GM12878 (cell line): ENCODE measurements at regions not wholly inside any gene's neighbourhood (a gene's known extent, or its start where the extent isn't known, plus 50 kb on each side); places are given as distances from the start of the nearest gene placed in this dataset.

ENCODE experiments used
- ATAC-seq: fragments of 200-7000 bp; cut with Tn5 transposase; 3 replicates; pipeline ENCODE4 v1.9.1; 2020; ENCODE audit warnings: mild to moderate bottlenecking, moderate library complexity
- BruUV-seq: library from RNA; stranded (reverse); fragments of 400-500 nt; replicated peaks from 2 replicates; lab custom pipeline; 2021; lab: Mats Ljungman, UMichigan
- CTCF ChIA-PET: fragments of 300-600 bp; sonication (Branson Sonifier 250); formaldehyde crosslinking; extraction: SDS; loops from one replicate; lab custom pipeline; 2021; ENCODE audit warnings: inconsistent platforms; lab: Yijun Ruan, JAX
- POLR2A ChIA-PET: fragments of 350-600 bp; formaldehyde crosslinking; extraction: SDS; loops from one replicate; lab custom pipeline; 2021; ENCODE audit warnings: inconsistent platforms; lab: Charles Lee
- RAD21 ChIA-PET: fragments of 300-600 bp; sonication (Branson Sonifier 250); formaldehyde crosslinking; loops from one replicate; lab custom pipeline; 2023; ENCODE audit warnings: antibody characterized with exemption; ENCODE audit not compliant: unreplicated experiment; lab: Charles Lee
- SMC1A ChIA-PET: fragments of 300-600 bp; sonication (Branson Sonifier 250); formaldehyde crosslinking; loops from one replicate; lab custom pipeline; 2023; ENCODE audit not compliant: unreplicated experiment, uncharacterized antibody; lab: Charles Lee
- DNase-seq: peaks from one replicate; pipeline ENCODE4 v3.0.0-alpha.2; 2011; ENCODE audit warnings: low read depth, low spot score
- FAIRE-seq: peaks from 3 replicates; lab custom pipeline; 2011; peaks lifted over from hg19 to GRCh38; lab: Jason Lieb, UNC
- H2AFZ ChIP-seq: 2 replicates; pipeline ENCODE4 v1.6.0; 2011; ENCODE audit warnings: low read depth, low read length, control low read depth; ENCODE audit not compliant: control insufficient read depth
- H3K27ac ChIP-seq: 2 replicates; pipeline ENCODE4 v1.5.1; 2011; ENCODE audit warnings: control low read depth; ENCODE audit not compliant: control insufficient read depth, insufficient read depth
- H3K27me3 ChIP-seq, 2 experiments: replicated peaks in 1 of 2; 2 replicates each; pipeline versions ENCODE4 v1.6.0 to v1.6.1; 2011; ENCODE audit warnings: low read length in 1 of 2; ENCODE audit not compliant: control insufficient read depth in 2 of 2, insufficient read depth in 2 of 2
- H3K36me3 ChIP-seq, 2 experiments: 2 replicates each; pipeline ENCODE4 v1.5.1; 2011; ENCODE audit warnings: low read length in 1 of 2; ENCODE audit not compliant: control insufficient read depth in 2 of 2, insufficient read depth in 2 of 2
- H3K4me1 ChIP-seq: 2 replicates; pipeline ENCODE4 v1.6.1; 2011; ENCODE audit warnings: mild to moderate bottlenecking, low read length, moderate library complexity, mixed read lengths; ENCODE audit not compliant: control insufficient read depth, insufficient read depth
- H3K4me2 ChIP-seq: 2 replicates; pipeline ENCODE4 v1.6.0; 2011; ENCODE audit warnings: control low read depth; ENCODE audit not compliant: control insufficient read depth, insufficient read depth
- H3K4me3 ChIP-seq: fragments of 200-600 bp; sonication (generic); 2 replicates; pipeline ENCODE4 v1.5.1; 2016
- H3K79me2 ChIP-seq: 2 replicates; pipeline ENCODE4 v1.6.0; 2011; ENCODE audit warnings: low read length; ENCODE audit not compliant: control insufficient read depth, insufficient read depth
- H3K9ac ChIP-seq: 2 replicates; pipeline ENCODE4 v1.8.0; 2011; ENCODE audit warnings: low read length, control low read depth, mixed read lengths; ENCODE audit not compliant: control insufficient read depth, insufficient read depth
- H3K9me3 ChIP-seq: replicated peaks from 3 replicates; pipeline ENCODE4 v1.5.1; 2011; ENCODE audit warnings: mild to moderate bottlenecking, low read length; ENCODE audit not compliant: control insufficient read depth, insufficient read depth
- H4K20me1 ChIP-seq: 2 replicates; pipeline ENCODE4 v1.6.0; 2011; ENCODE audit not compliant: control insufficient read depth, insufficient read depth
- BCL3 ChIP-seq: IDR thresholded peaks from 2 replicates; pipeline ENCODE4 v1.6.1; 2011; ENCODE audit warnings: borderline replicate concordance, low read depth, mild to moderate bottlenecking, moderate library complexity, low read length; ENCODE audit not compliant: insufficient read depth, poor library complexity, severe bottlenecking
- BCLAF1 ChIP-seq: fragments of 450-650 bp; IDR thresholded peaks from 2 replicates; pipeline ENCODE4 v1.6.1; 2017; ENCODE audit warnings: antibody characterized with exemption, mild to moderate bottlenecking, moderate library complexity
- CBFB ChIP-seq: IDR thresholded peaks from 2 replicates; pipeline ENCODE4 v1.6.1; 2016; ENCODE audit warnings: antibody characterized with exemption, low read depth
- CHD1 ChIP-seq: IDR thresholded peaks from 2 replicates; pipeline ENCODE4 v1.6.1; 2012; ENCODE audit warnings: low read depth, low read length, improper control_type of control experiment
- ELK1 ChIP-seq: IDR thresholded peaks from 2 replicates; pipeline ENCODE4 v1.6.1; 2012; ENCODE audit warnings: low read depth, low read length, improper control_type of control experiment
- GABPA ChIP-seq: IDR thresholded peaks from 2 replicates; pipeline ENCODE4 v1.6.1; 2014; ENCODE audit warnings: antibody characterized with exemption, low read depth, mild to moderate bottlenecking, inconsistent platforms
- JUNB ChIP-seq: IDR thresholded peaks from 2 replicates; pipeline ENCODE4 v1.6.1; 2016; ENCODE audit warnings: antibody characterized with exemption, mild to moderate bottlenecking
- NFXL1 ChIP-seq: fragments of 450-650 bp; IDR thresholded peaks from 2 replicates; pipeline ENCODE4 v1.6.1; 2017; ENCODE audit warnings: antibody characterized with exemption, mild to moderate bottlenecking, borderline replicate concordance
- POLR2AphosphoS2 ChIP-seq: IDR thresholded peaks from 2 replicates; pipeline ENCODE4 v1.6.1; 2011; ENCODE audit warnings: low read depth, mild to moderate bottlenecking, low read length, improper control_type of control experiment, moderate library complexity
- RAD51 ChIP-seq: fragments of 450-650 bp; IDR thresholded peaks from 2 replicates; pipeline ENCODE4 v1.6.1; 2016; ENCODE audit warnings: moderate library complexity, mild to moderate bottlenecking, inconsistent platforms
- RB1 ChIP-seq: fragments of 450-650 bp; formaldehyde crosslinking; IDR thresholded peaks from 2 replicates; pipeline ENCODE4 v1.6.1; 2017; ENCODE audit warnings: mild to moderate bottlenecking, borderline replicate concordance
- TAF1 ChIP-seq: IDR thresholded peaks from 2 replicates; pipeline ENCODE4 v1.6.1; 2011; ENCODE audit warnings: mild to moderate bottlenecking, low read depth, low read length, borderline replicate concordance
- TCF12 ChIP-seq: IDR thresholded peaks from 2 replicates; pipeline ENCODE4 v1.6.1; 2011; ENCODE audit warnings: low read depth, mild to moderate bottlenecking, low read length
- in situ Hi-C: fragments of 300-500 bp; cut with MboI; formaldehyde crosslinking; loops from 9 replicates; pipeline ENCODE4 v1.14.3; 2018; ENCODE audit warnings: mixed read lengths
- intact Hi-C: fragments of 100-400 bp; cut with micrococcal nuclease; formaldehyde crosslinking; loops from one replicate; pipeline ENCODE4 v1.14.2; 2022; ENCODE audit not compliant: unreplicated experiment

GRCh38 chr14:85254711-85255110 is 275.2 kb upstream of the FLRT2 start (continued):
- no peak for TF ChIP-seq POLR2AphosphoS2
- TF ChIP-seq ELK1 = no peak
- no peak for TF ChIP-seq JUNB
- no peak for TF ChIP-seq TAF1
- TF ChIP-seq CBFB = no peak

- TF ChIP-seq BCL3 = no peak
- no peak for TF ChIP-seq CHD1
- TF ChIP-seq GABPA = no peak
- TF ChIP-seq RB1 = no peak
- no peak for TF ChIP-seq TCF12
- TF ChIP-seq NFXL1 = no peak
- TF ChIP-seq RAD51 = no peak
- TF ChIP-seq BCLAF1 = no peak
- intact Hi-C loops (no loop called here), in situ Hi-C loops (no loop called here)
- H3K27me3 ChIP-seq = no peaks in the 10 kb centered on the region
- ChIA-PET SMC1A (no interaction called here), POLR2A (no interaction called here), RAD21 (no interaction called here), CTCF (no interaction called here)
- H3K4me1 ChIP-seq = no peaks in the 10 kb centered on the region
- H3K4me2 ChIP-seq = no peak overlapping the region
- FAIRE-seq = no peak
- H2AFZ ChIP-seq = no peak overlapping the region
- H3K9me3 ChIP-seq = no peaks in the 10 kb centered on the region
- H4K20me1 ChIP-seq = no peaks in the 10 kb centered on the region
- no peaks in the 10 kb centered on the region for H3K79me2 ChIP-seq
- H3K36me3 ChIP-seq = no peaks in the 10 kb centered on the region
- BruUV-seq = no TSS peak
- H3K9ac ChIP-seq = no peak overlapping the region
- H3K27ac ChIP-seq = no peak overlapping the region
- no peak for ATAC-seq
- no peak for DNase-seq
- H3K4me3 ChIP-seq = no peak overlapping the region
These were observed 272.7 kb upstream of the FLRT2 start for GRCh38 chr14:85257287-85257686.
